ENCODE measurements at regions not wholly inside any gene's neighbourhood (a gene's known extent, or its start where the extent isn't known, plus 50 kb on each side); places are given as distances from the start of the nearest gene placed in this dataset.
"Not testable (repeated sequence)": the region's sequence is repeated elsewhere in the genome, so short reads cannot be mapped to it uniquely, and the experiment has no call there.

DNA sequence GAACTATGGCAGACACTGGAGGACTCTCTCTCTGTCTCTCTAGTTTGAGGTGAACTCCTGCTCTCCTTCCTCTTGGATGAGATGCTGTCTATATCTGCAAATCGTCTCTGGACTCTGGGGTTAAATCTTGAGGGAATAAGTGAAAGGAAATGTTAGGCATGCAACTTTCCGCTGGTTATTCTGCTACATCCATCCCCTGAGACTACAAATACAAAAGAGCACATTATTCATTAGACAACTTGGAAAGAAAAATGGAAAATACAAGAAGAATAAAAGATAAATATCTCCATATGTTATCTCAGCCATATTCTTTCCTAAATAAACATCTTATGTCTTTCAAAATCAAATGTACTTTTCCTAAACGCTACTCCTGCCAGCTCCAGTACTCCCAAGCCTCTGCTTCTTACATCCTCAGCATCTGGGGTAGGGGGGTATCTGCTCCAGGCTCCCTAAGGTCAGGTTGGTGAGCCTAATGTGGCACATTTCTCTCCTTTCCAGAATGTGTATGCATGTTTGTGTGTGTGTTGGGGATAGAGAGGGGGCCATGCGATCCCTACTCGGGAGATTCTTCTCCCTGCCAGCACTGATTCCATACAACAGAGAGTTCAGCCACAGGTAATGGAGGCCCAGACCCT is 102.9 kb upstream of the FSCB start:
- DNase-seq: peak; percentile 27

DNA sequence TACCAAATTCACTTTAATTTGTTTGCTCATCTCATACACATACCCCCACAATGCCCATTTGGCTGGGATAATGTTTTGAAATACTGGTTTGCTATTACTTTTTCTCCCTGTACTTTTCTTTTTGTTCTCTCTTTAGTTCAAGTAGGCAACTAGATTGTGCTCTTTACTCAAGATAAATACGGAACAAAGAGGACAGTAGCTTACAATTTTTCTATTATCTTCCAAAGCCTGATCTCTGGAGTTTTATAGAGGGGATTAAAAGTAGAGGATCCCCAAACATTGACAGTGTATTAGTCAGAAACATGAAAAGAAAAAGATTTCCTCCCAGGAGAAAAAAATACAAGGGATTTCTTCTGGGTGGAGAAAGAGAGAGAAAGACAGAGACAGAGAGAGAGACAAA is 102.1 kb upstream of the FSCB start:
- DNase-seq: no peak

DNA sequence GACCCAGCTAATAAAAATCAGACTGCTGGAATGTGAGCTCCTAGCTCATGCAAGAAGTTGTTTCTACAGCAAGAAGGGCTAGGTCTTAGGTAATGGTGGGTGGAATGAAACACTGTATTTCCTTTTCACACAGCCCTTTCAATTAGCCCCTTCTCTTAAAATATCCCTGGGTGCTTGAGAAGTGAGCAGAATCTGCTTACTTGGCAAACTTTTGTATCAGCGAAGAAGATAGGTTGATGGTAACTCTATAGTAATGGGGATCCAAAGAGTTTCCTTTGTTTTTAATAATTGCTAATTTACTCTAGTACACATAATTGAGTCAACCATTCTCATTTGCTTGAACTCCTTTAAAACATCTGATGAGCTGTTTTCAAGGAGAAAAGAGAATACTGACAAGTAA is 100.6 kb upstream of the FSCB start:
- no peak for DNase-seq

DNA sequence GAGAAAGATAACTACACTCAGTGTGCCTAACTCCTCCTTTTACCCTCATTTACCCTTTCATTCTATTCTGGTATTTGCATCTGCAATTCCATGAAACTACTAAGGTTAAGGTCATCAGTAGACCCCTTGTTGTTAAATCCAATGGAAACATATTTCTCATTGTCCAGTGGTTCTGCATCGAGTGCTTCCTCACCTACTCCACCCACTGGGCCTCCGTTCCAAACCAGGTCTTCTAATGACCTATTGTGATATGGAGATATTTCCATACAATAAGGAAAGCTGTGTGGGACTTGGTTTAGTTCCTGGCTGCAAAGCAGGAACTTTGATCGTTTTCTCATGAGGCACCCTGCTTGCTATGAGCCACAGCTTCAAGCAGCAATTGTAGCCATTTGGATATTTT is 99.5 kb upstream of the FSCB start:
- no peak for DNase-seq

DNA sequence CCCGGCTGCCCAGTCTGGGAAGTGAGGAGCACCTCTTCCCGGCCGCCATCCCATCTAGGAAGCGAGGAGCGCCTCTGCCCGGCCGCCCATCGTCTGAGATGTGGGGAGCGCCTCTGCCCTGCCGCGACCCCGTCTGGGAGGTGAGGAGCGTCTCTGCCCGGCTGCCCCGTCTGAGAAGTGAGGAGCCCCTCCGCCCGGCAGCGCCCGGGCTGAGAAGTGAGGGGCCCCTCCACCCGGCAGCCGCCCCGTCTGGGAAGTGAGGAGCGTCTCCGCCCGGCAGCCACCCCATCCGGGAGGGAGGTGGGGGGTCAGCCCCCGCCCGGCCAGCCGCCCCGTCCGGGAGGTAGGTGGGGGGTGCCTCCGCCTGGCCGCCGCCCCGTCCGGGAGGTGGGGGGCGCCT is 94.2 kb upstream of the FSCB start:
- DNase-seq: not testable (repeated sequence)

DNA sequence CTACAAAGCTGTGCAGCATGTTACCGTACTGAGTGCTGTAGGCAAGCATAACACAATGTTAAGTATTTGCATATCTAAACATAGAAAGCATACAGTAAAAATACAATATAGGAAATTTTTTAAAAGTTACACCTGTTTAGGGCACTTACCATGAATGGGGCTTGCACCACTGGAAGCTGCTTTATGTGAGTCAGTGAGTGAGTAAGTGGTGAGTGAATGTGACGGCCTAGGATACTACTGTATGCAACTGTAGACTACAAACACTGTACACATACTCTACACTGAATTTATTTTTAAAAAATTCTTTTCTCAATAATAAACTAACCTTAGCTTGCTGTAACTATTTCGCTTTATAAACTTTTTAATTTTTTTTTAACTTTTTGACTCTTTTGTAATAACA is 82.1 kb upstream of the FSCB start:
- no peak for DNase-seq

DNA sequence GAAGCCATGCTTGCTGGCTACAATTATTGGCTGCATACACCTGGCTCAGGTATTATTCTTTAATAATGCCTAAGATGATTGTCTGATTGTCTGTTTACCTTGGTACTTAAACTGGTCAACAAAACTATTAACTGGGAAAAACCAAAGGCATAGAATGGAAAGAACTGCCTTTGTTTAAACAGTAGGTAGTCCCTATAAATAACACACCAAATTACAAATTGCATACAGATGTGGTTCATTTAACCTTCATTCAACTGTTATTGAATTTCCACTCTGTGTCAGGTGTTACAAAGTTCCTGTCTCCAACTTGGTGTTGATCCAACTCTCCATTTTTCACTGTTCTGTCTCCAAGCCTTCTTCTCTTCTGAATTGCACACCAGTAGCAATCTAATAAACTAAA is 79.8 kb upstream of the FSCB start:
- DNase-seq: no peak

DNA sequence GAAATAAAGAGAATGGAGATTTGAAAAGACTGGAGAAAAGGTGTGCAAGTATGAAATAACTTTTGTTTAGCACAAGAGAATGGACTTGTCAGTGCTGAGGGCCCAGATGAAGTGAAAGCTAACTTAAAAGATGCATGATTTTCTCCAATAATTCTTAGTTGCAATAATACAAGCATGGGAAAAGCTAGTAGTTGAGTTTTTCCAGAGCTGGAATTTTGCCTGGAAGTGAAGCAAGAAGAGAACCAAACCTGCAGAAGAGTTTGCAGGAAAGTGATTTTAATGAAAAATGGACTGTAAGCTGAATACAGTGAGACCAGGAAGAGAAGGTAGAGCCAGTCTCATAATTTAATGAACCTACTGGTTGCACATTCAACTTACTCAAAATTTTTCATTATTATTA is 69.3 kb upstream of the FSCB start:
- DNase-seq: no peak

DNA sequence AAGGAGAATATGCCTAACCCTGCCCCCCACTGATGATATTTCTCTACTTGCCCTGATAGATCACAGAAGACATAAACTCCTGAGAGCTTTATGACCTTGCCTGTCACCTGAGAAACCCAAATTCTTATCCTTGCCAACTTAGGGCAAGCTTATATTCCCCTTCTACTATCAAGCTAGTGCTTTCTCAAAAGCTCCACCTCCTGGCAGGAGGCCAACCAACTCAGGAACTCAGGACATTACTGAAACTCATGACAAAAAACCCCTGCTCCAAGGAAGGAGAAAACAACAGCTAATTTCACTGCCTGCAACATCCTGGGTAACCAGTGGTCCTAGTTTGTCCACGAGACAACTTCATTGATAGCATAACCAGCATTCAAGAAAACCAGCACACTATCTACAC is 60.9 kb upstream of the FSCB start:
- no peak for DNase-seq

DNA sequence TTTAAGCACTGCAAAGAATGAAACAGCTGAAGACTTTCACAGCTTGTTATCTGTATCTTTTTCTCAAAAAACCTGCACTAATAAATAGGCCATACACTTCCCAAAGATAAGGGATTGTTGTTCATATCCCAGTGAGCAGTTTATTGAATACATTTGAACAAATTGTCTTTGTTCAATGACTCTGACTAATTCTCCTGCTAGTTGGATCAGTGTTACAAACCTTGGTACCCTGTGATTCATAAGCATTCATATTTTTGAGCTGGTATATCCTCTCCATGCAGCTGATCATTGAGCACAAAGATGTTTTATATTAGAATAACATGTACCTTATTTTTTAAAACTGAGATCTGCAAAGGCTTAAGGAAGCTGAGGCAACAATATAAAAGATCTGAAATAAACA is 58.9 kb upstream of the FSCB start:
- DNase-seq: no peak

DNA sequence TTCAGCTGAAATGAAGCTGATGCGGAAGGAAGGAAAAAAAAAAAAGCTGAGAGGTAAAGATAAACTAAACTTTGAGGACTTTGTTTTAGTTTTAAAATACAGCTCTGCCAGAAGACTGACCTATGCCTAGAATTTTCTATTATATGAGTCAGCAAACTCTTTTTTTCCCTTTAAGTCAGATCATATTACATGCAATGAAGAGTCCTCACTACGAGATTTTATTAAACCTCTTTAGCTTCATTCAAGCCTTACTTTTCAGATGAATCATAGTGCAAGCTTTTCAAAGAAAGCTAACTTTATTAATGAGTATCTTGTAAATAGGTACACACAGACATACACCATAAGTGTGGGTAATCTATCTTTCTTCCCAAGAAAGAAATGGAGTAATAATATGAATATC is 57.8 kb upstream of the FSCB start:
- no peak for DNase-seq
